ENCODE measurements at regions not wholly inside any gene's neighbourhood (a gene's known extent, or its start where the extent isn't known, plus 50 kb on each side); places are given as distances from the start of the nearest gene placed in this dataset.

DNA sequence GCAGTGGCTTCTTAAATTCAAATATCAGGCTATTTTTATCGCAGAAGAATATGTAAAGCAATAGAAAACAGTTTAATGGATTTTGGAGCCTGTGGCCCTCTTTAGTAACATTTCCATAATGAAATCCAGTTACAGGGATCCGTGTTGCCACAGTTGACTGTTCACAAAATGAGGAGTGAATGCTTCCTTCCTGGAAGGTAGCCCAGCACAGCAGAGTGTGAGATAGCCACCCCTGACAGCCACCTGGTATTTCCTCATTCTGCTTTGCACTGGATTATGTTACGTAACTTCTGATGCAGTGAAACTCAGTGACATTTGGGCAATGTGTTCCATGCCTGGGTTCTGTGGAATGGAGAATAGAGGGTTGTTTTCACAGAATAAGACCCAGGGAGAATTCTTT lies 517.2 kb downstream of the RBFOX1 start:
- no peak for TF ChIP-seq BRCA1 (IDR thresholded peaks at IDR 0.05; ENCODE audit: low read depth, low read length)
- TF ChIP-seq, protein P1, sequence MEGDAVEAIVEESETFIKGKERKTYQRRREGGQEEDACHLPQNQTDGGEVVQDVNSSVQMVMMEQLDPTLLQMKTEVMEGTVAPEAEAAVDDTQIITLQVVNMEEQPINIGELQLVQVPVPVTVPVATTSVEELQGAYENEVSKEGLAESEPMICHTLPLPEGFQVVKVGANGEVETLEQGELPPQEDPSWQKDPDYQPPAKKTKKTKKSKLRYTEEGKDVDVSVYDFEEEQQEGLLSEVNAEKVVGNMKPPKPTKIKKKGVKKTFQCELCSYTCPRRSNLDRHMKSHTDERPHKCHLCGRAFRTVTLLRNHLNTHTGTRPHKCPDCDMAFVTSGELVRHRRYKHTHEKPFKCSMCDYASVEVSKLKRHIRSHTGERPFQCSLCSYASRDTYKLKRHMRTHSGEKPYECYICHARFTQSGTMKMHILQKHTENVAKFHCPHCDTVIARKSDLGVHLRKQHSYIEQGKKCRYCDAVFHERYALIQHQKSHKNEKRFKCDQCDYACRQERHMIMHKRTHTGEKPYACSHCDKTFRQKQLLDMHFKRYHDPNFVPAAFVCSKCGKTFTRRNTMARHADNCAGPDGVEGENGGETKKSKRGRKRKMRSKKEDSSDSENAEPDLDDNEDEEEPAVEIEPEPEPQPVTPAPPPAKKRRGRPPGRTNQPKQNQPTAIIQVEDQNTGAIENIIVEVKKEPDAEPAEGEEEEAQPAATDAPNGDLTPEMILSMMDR (IDR thresholded peaks at IDR 0.05; ENCODE audit: control extremely low read depth in 1 of 3, insufficient read depth in 1 of 3, low read depth in 1 of 3, low read length in 3 of 3): no peak
- TF ChIP-seq POLR2AphosphoS5 (IDR thresholded peaks at IDR 0.05; ENCODE audit: low read depth, low read length): no peak
- no peak for TF ChIP-seq JUN (IDR thresholded peaks at IDR 0.05; ENCODE audit: low read depth, low read length)
- TF ChIP-seq CEBPB (IDR thresholded peaks at IDR 0.05; ENCODE audit: low read depth, low read length): no peak
